Stomach (tissue), 8 donors: ENCODE measurements at regions not wholly inside any gene's neighbourhood (a gene's known extent, or its start where the extent isn't known, plus 50 kb on each side); places are given as distances from the start of the nearest gene placed in this dataset.
A peak's percentile ranks its signal among the peaks of the same experiment; 100 is the strongest.

Experiments
- DNase-seq, 2 donors: peaks; one replicate each; pipeline versions ENCODE4 v3.0.0 to v3.0.0-alpha.2; 2013 to 2019
- H3K27ac ChIP-seq, 5 donors: fragments of 200-600 bp in 4 of 5; sonication (generic) in 4 of 5; one replicate each; pipeline ENCODE4 v1.5.1; 2013 to 2019; ENCODE audit warnings: mild to moderate bottlenecking in 1 of 5, moderate library complexity in 1 of 5
- H3K27me3 ChIP-seq, 3 donors: fragments of 200-600 bp; sonication (generic); one replicate each; pipeline ENCODE4 v1.5.1; 2017 to 2019; ENCODE audit warnings: mixed run types in 1 of 3
- H3K36me3 ChIP-seq, 4 donors: fragments of 200-600 bp; sonication (generic); 1 replicate in 3 of 4; 2 replicates in 1 of 4; pipeline ENCODE4 v1.5.1; 2016 to 2019
- H3K4me1 ChIP-seq, 4 donors: fragments of 200-600 bp; sonication (generic); one replicate each; pipeline ENCODE4 v1.5.1; 2016 to 2019
- H3K4me3 ChIP-seq, 4 donors: fragments of 200-600 bp; sonication (generic) in 3 of 4; one replicate each; pipeline ENCODE4 v1.5.1; 2016 to 2019; ENCODE audit warnings: mild to moderate bottlenecking in 1 of 4
- H3K9me3 ChIP-seq, 4 donors: fragments of 200-600 bp; sonication (generic); one replicate each; pipeline ENCODE4 v1.5.1; 2016 to 2019
- CTCF ChIP-seq, 7 experiments: fragments of 450-650 bp in 4 of 7; fragments of 200-600 bp in 3 of 7; sonication (generic) in 3 of 7; IDR thresholded peaks; one replicate each; pipeline ENCODE4 v1.5.1; 2016 to 2019; ENCODE audit warnings: antibody characterized with exemption in 7 of 7, control low read depth in 2 of 7, mild to moderate bottlenecking in 1 of 7
- EP300 ChIP-seq: sonication (generic); formaldehyde crosslinking; IDR thresholded peaks from one replicate; pipeline ENCODE4 v1.6.1; 2017; ENCODE audit warnings: antibody characterized with exemption
- POLR2A ChIP-seq, 4 donors: fragments of 450-650 bp; IDR thresholded peaks; one replicate each; pipeline ENCODE4 v1.6.1; 2016; ENCODE audit warnings: antibody characterized with exemption in 4 of 4, control low read depth in 2 of 4, mild to moderate bottlenecking in 1 of 4, moderate library complexity in 1 of 4
- POLR2AphosphoS5 ChIP-seq, 3 donors: sonication (generic); formaldehyde crosslinking; IDR thresholded peaks; one replicate each; pipeline ENCODE4 v1.6.1; 2016; ENCODE audit warnings: antibody characterized with exemption in 3 of 3
- WGBS, 5 donors: extraction: QIAGEN DNeasy Blood & Tissue Kit in 3 of 5; methylation state at CpG; one replicate each; pipeline versions ENCODE4 v1.1.5 to v1.1.7; 2013 to 2018; 5-methylcytosine and 5-hydroxymethylcytosine counted together
- intact Hi-C: fragments of 100-400 bp; cut with DNase I; formaldehyde crosslinking; loops from one replicate; pipeline ENCODE4 v1.15.1; 2023; ENCODE audit warnings: low total_unique reads
- donor health status: healthy with polysubstance abuse.
- donor health status: Bipolar disorder and iron deficiency.
- donor health status: healthy.

GRCh38 chr6:53727748-53728147, 62.2 kb upstream of the KLHL31 start:
- H3K9me3 ChIP-seq: no peaks in the 10 kb centered on the region
- intact Hi-C loops: loop anchor here (10.0 kb wide), 1 partner anchor 73 kb away; no protein-coding TSS in a partner anchor
- no peaks in the 10 kb centered on the region for H3K36me3 ChIP-seq
- no peaks in the 10 kb centered on the region for H3K27me3 ChIP-seq
- no peak overlapping the region for H3K4me3 ChIP-seq
- H3K27ac ChIP-seq: no peak overlapping the region
- H3K4me1 ChIP-seq: peaks cover 0 to 43% (median 14%) of the 10 kb centered on the region in 4 donors
- no peak for DNase-seq
- TF ChIP-seq EP300 (no peak), CTCF (IDR thresholded peaks at IDR 0.05) (no peak), POLR2AphosphoS5 (IDR thresholded peaks at IDR 0.05) (no peak), POLR2A (IDR thresholded peaks at IDR 0.05) (no peak)
- 66 to 82% (median 75%) methylated on average over 5 of the region's 5 CpGs for WGBS, 5 donors

GRCh38 chr6:53725791-53726575, 60.4 kb upstream of the KLHL31 start:
- peak; percentile 84 to 92 for DNase-seq
- 41 to 46% (median 44%) methylated on average over 18 of the region's 18 CpGs for WGBS, 5 donors
- no peaks in the 10 kb centered on the region for H3K9me3 ChIP-seq
- no peaks in the 10 kb centered on the region for H3K36me3 ChIP-seq
- TF ChIP-seq CTCF (IDR thresholded peaks at IDR 0.05) (peak in 5 of 7 experiments; percentile 85 to 96 (median 94)), POLR2AphosphoS5 (IDR thresholded peaks at IDR 0.05) (peak in 1 of 3 donors; percentile 65), POLR2A (IDR thresholded peaks at IDR 0.05) (no peak), EP300 (no peak)
- peaks cover 0 to 43% (median 14%) of the 10 kb centered on the region in 4 donors for H3K4me1 ChIP-seq
- H3K4me3 ChIP-seq: no peak overlapping the region
- no peaks in the 10 kb centered on the region for H3K27me3 ChIP-seq
- H3K27ac ChIP-seq: no peak overlapping the region
- intact Hi-C loops: loop anchor here (10.0 kb wide), 1 partner anchor 71 kb away; no protein-coding TSS in a partner anchor

- H3K4me1 ChIP-seq: peaks cover 0 to 30% (median 10%) of the 10 kb centered on the region in 4 donors
- no peaks in the 10 kb centered on the region for H3K27me3 ChIP-seq
- H3K36me3 ChIP-seq: no peaks in the 10 kb centered on the region
- TF ChIP-seq POLR2AphosphoS5 (IDR thresholded peaks at IDR 0.05) (no peak), EP300 (no peak), POLR2A (IDR thresholded peaks at IDR 0.05) (no peak), CTCF (IDR thresholded peaks at IDR 0.05) (no peak)
- intact Hi-C loops: loop anchor here (10.0 kb wide), 1 partner anchor 70 kb away; no protein-coding TSS in a partner anchor
- no peaks in the 10 kb centered on the region for H3K9me3 ChIP-seq
- H3K4me3 ChIP-seq: no peak overlapping the region
- no peak for DNase-seq
- 39 to 92% (median 65%) methylated on average over 1 of the region's 1 CpG for WGBS, 5 donors
- H3K27ac ChIP-seq: no peak overlapping the region
Measured at GRCh38 chr6:53724501-53724900, 58.9 kb upstream of the KLHL31 start.

- Histone ChIP-seq H3K36me3 (no peaks in the 10 kb centered on the region), H3K27me3 (no peaks in the 10 kb centered on the region), H3K9me3 (no peaks in the 10 kb centered on the region), H3K4me3 (no peak overlapping the region), H3K27ac (no peak overlapping the region), H3K4me1 (peaks cover 0 to 30% (median 8%) of the 10 kb centered on the region in 4 donors)
- intact Hi-C loops: loop anchor here (10.0 kb wide), 1 partner anchor 69 kb away; no protein-coding TSS in a partner anchor
- no peak for TF ChIP-seq POLR2AphosphoS5 (IDR thresholded peaks at IDR 0.05)
- no peak for TF ChIP-seq EP300
- 48 to 90% (median 62%) methylated on average over 1 of the region's 1 CpG for WGBS, 5 donors
- no peak for DNase-seq
Measured at GRCh38 chr6:53723331-53723730, 57.8 kb upstream of the KLHL31 start.
